GM12878 (cell line): ENCODE measurements at regions not wholly inside any gene's neighbourhood (a gene's known extent, or its start where the extent isn't known, plus 50 kb on each side); places are given as distances from the start of the nearest gene placed in this dataset.

Source experiments
- FOS ChIP-seq: IDR thresholded peaks from 3 replicates; pipeline ENCODE4 v1.6.1; 2011; ENCODE audit warnings: borderline replicate concordance; ENCODE audit not compliant: insufficient read length; ENCODE audit errors: extremely low read depth
- POLR2A ChIP-seq: IDR thresholded peaks from 2 replicates; pipeline ENCODE4 v1.6.1; 2011; ENCODE audit warnings: low read depth, mild to moderate bottlenecking, low read length
- SRF ChIP-seq, 2 experiments: IDR thresholded peaks; 2 replicates each; pipeline ENCODE4 v1.6.1; 2011; ENCODE audit warnings: low read depth in 2 of 2, low read length in 2 of 2, mild to moderate bottlenecking in 1 of 2, moderate library complexity in 1 of 2
- TARDBP ChIP-seq: IDR thresholded peaks from 2 replicates; pipeline ENCODE4 v1.6.1; 2016; ENCODE audit warnings: borderline replicate concordance
- TF ChIP-seq, protein P1 (sequence below), 3 experiments: IDR thresholded peaks in 2 of 3; conservative IDR thresholded peaks in 1 of 3; 2 replicates each; pipeline ENCODE4 v1.5.1; 2011; ENCODE audit warnings: low read depth in 3 of 3, low read length in 3 of 3, mild to moderate bottlenecking in 3 of 3, control low read depth in 2 of 3, moderate library complexity in 2 of 3, inconsistent platforms in 1 of 3, mixed read lengths in 1 of 3; ENCODE audit not compliant: control insufficient read depth in 2 of 3, insufficient read depth in 1 of 3; ENCODE audit errors: extremely low read depth in 1 of 3

DNA sequence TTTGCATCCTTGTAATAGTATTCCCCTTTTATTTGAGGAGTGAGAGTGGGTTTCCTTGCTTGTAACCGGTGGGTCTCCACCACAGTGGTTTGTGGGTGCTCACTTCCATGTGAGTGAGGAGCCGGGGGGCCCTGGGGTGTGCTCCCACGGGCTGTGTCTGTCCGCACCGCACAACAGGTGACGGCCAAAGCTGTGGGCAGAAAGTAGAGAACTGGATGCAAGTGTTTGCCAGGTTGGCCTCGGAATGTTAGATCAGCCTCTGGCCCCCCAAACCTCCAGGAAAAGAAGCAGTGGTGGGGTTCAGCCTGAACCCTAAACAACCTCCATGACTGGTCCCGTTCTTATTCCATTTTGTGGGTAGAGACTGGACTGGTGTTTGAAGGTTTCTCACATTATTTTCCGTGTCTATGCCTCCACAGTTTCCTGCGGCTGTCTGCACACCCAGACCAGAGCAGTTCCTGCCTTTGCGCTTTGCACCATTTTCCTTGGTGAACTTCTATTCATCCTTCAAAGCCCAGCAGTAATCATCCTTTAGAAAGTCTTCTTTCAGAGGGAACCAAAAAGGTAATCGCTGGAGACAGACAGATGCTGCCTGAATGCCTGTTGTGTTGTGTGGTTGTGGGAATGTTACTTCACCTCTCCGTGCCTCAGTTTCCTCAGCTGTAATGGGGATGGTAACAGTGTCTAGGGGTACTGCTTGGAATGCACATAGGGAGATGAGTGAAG, 77.2 kb downstream of the MYEOV start:
- no peak for TF ChIP-seq POLR2A
- TF ChIP-seq FOS: no peak
- TF ChIP-seq, protein P1, sequence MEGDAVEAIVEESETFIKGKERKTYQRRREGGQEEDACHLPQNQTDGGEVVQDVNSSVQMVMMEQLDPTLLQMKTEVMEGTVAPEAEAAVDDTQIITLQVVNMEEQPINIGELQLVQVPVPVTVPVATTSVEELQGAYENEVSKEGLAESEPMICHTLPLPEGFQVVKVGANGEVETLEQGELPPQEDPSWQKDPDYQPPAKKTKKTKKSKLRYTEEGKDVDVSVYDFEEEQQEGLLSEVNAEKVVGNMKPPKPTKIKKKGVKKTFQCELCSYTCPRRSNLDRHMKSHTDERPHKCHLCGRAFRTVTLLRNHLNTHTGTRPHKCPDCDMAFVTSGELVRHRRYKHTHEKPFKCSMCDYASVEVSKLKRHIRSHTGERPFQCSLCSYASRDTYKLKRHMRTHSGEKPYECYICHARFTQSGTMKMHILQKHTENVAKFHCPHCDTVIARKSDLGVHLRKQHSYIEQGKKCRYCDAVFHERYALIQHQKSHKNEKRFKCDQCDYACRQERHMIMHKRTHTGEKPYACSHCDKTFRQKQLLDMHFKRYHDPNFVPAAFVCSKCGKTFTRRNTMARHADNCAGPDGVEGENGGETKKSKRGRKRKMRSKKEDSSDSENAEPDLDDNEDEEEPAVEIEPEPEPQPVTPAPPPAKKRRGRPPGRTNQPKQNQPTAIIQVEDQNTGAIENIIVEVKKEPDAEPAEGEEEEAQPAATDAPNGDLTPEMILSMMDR (IDR thresholded peaks at IDR 0.05 in 2 of 3, conservative IDR thresholded peaks at IDR 0.05 in 1 of 3; ENCODE audit: control insufficient read depth in 2 of 3, extremely low read depth in 1 of 3, insufficient read depth in 1 of 3, low read depth in 3 of 3, low read length in 3 of 3): no peak
- TF ChIP-seq SRF (IDR thresholded peaks at IDR 0.05; ENCODE audit: low read depth in 2 of 2, low read length in 2 of 2): no peak
- TF ChIP-seq TARDBP: no peak
